IMR-90 (cell line): ENCODE measurements at regions not wholly inside any gene's neighbourhood (a gene's known extent, or its start where the extent isn't known, plus 50 kb on each side); places are given as distances from the start of the nearest gene placed in this dataset.

ENCODE experiments used
- ATAC-seq: fragments of 200-7000 bp; cut with Tn5 transposase; 2 replicates; pipeline ENCODE4 v1.9.1; 2020; ENCODE audit warnings: low read depth, mild to moderate bottlenecking, moderate library complexity
- BruUV-seq: library from RNA; stranded (reverse); fragments of 400-500 nt; replicated peaks from 2 replicates; lab custom pipeline; 2021; lab: Mats Ljungman, UMichigan
- CTCF ChIA-PET: fragments of 300-600 bp; formaldehyde crosslinking; extraction: SDS; loops from one replicate; lab custom pipeline; 2021; ENCODE audit warnings: antibody characterized with exemption; lab: Yijun Ruan, JAX
- POLR2A ChIA-PET: fragments of 300-600 bp; sonication (Branson Sonifier 250); formaldehyde crosslinking; loops from one replicate; lab custom pipeline; 2022; ENCODE audit warnings: antibody characterized with exemption; ENCODE audit not compliant: unreplicated experiment; lab: Charles Lee
- DNase-seq: peaks from one replicate; pipeline ENCODE4 v3.0.0; 2013
- H2AFZ ChIP-seq: replicated peaks from 2 replicates; pipeline ENCODE3; 2013; ENCODE audit warnings: low read length, mild to moderate bottlenecking; ENCODE audit not compliant: poor library complexity
- H2AK5ac ChIP-seq: 2 replicates; pipeline ENCODE4 v1.6.1; 2013; ENCODE audit warnings: low read depth, low read length, inconsistent platforms
- H2AK9ac ChIP-seq: replicated peaks from 2 replicates; pipeline ENCODE3; 2013; ENCODE audit warnings: mild to moderate bottlenecking, low read depth, low read length, moderate library complexity; ENCODE audit not compliant: poor library complexity
- H2BK120ac ChIP-seq: 2 replicates; pipeline ENCODE4 v1.6.1; 2013; ENCODE audit warnings: low read depth, low read length, inconsistent platforms
- H2BK15ac ChIP-seq: 3 replicates; pipeline ENCODE4 v1.6.1; 2013; ENCODE audit warnings: low read depth, low read length, inconsistent platforms
- H2BK20ac ChIP-seq: 2 replicates; pipeline ENCODE4 v1.6.1; 2013; ENCODE audit warnings: low read depth, mild to moderate bottlenecking, inconsistent platforms, low read length, moderate library complexity
- H2BK5ac ChIP-seq: 2 replicates; pipeline ENCODE4 v1.6.1; 2013; ENCODE audit warnings: mild to moderate bottlenecking, low read depth, low read length, inconsistent platforms; ENCODE audit not compliant: poor library complexity, severe bottlenecking
- H3K14ac ChIP-seq: replicated peaks from 2 replicates; pipeline ENCODE4 v1.6.1; 2013; ENCODE audit warnings: low read depth, low read length, inconsistent platforms
- H3K18ac ChIP-seq: 2 replicates; pipeline ENCODE4 v1.6.1; 2013; ENCODE audit warnings: low read depth, low read length, control low read depth
- H3K23ac ChIP-seq: 2 replicates; pipeline ENCODE4 v1.6.1; 2013; ENCODE audit warnings: low read depth, low read length, inconsistent platforms
- H3K27ac ChIP-seq: 2 replicates; pipeline ENCODE4 v1.5.1; 2013; ENCODE audit warnings: mild to moderate bottlenecking, control low read depth, low read length; ENCODE audit not compliant: insufficient read depth
- H3K27me3 ChIP-seq: 2 replicates; pipeline ENCODE4 v1.6.1; 2013; ENCODE audit warnings: low read length; ENCODE audit not compliant: control insufficient read depth, insufficient read depth
- H3K36me3 ChIP-seq: 2 replicates; pipeline ENCODE4 v1.6.1; 2013; ENCODE audit warnings: low read length, mixed read lengths; ENCODE audit not compliant: control insufficient read depth, insufficient read depth
- H3K4ac ChIP-seq: 2 replicates; pipeline ENCODE4 v1.6.1; 2013; ENCODE audit warnings: low read depth, low read length, inconsistent platforms
- H3K4me1 ChIP-seq: 2 replicates; pipeline ENCODE4 v1.6.1; 2013; ENCODE audit warnings: low read length, mixed read lengths; ENCODE audit not compliant: control insufficient read depth, insufficient read depth
- H3K4me2 ChIP-seq: 2 replicates; pipeline ENCODE4 v1.6.1; 2013; ENCODE audit warnings: low read depth, mild to moderate bottlenecking, control low read depth, low read length, moderate library complexity
- H3K4me3 ChIP-seq: 2 replicates; pipeline ENCODE4 v1.5.1; 2013; ENCODE audit warnings: low read depth, mild to moderate bottlenecking, control low read depth, low read length, moderate library complexity; ENCODE audit not compliant: insufficient read depth
- H3K56ac ChIP-seq: 2 replicates; pipeline ENCODE4 v1.6.1; 2013; ENCODE audit warnings: low read length, inconsistent platforms; ENCODE audit not compliant: insufficient read depth; ENCODE audit errors: extremely low read depth
- H3K79me1 ChIP-seq, 2 experiments: 2 replicates each; pipeline ENCODE4 v1.6.1; 2013; ENCODE audit warnings: low read length in 2 of 2, inconsistent platforms in 1 of 2, low read depth in 1 of 2
- H3K9ac ChIP-seq: 2 replicates; pipeline ENCODE4 v1.6.1; 2013; ENCODE audit warnings: low read depth, low read length, control low read depth
- H3K9me1 ChIP-seq: 2 replicates; pipeline ENCODE4 v1.6.1; 2013; ENCODE audit warnings: low read length, inconsistent platforms; ENCODE audit not compliant: insufficient read depth
- H3K9me3 ChIP-seq: 2 replicates; pipeline ENCODE4 v1.6.1; 2013; ENCODE audit warnings: low read length; ENCODE audit not compliant: control insufficient read depth, insufficient read depth
- H4K20me1 ChIP-seq: 2 replicates; pipeline ENCODE4 v1.6.1; 2013; ENCODE audit warnings: low read length, inconsistent platforms; ENCODE audit not compliant: insufficient read depth
- H4K5ac ChIP-seq: 2 replicates; pipeline ENCODE4 v1.6.1; 2013; ENCODE audit warnings: mild to moderate bottlenecking, low read depth, low read length, control low read depth
- H4K8ac ChIP-seq, 2 experiments: 2 replicates each; pipeline ENCODE4 v1.6.1; 2013; ENCODE audit warnings: low read depth in 2 of 2, low read length in 2 of 2, control low read depth in 1 of 2, inconsistent platforms in 1 of 2
- H4K91ac ChIP-seq: 2 replicates; pipeline ENCODE4 v1.6.1; 2013; ENCODE audit warnings: low read depth, low read length, inconsistent platforms; ENCODE audit not compliant: insufficient read depth
- CEBPB ChIP-seq: IDR thresholded peaks from 2 replicates; pipeline ENCODE4 v1.6.1; 2012; ENCODE audit warnings: low read depth, low read length, improper control_type of control experiment
- CTCF ChIP-seq: conservative IDR thresholded peaks from 2 replicates; pipeline ENCODE4 v1.5.1; 2012; ENCODE audit warnings: mild to moderate bottlenecking, low read depth, low read length, improper control_type of control experiment
- FOS ChIP-seq: fragments of 150-350 bp; IDR thresholded peaks from 2 replicates; pipeline ENCODE4 v1.6.1; 2016; ENCODE audit warnings: low read depth, low read length
- MAFK ChIP-seq: IDR thresholded peaks from 2 replicates; pipeline ENCODE4 v1.6.1; 2012; ENCODE audit warnings: low read depth, low read length, improper control_type of control experiment
- POLR2A ChIP-seq: IDR thresholded peaks from 2 replicates; pipeline ENCODE4 v1.6.1; 2012; ENCODE audit warnings: mild to moderate bottlenecking, low read depth, low read length
- RAD21 ChIP-seq: IDR thresholded peaks from 2 replicates; pipeline ENCODE4 v1.6.1; 2012; ENCODE audit warnings: low read length, improper control_type of control experiment
- RFX5 ChIP-seq: IDR thresholded peaks from 2 replicates; pipeline ENCODE4 v1.8.0; 2012; ENCODE audit warnings: low read depth, mild to moderate bottlenecking, low read length, moderate library complexity
- SMC3 ChIP-seq: fragments of 150-350 bp; IDR thresholded peaks from 2 replicates; pipeline ENCODE4 v1.6.1; 2016; ENCODE audit warnings: low read depth, mild to moderate bottlenecking, antibody characterized with exemption, low read length, moderate library complexity
- whole genome bisulfite sequencing, 2 experiments: methylation state at CpG; one replicate each; pipeline versions ENCODE4 v1.1.5 to v1.1.7; 2013; ENCODE audit warnings: missing lambda C conversion rate in 2 of 2; ENCODE audit not compliant: insufficient read length in 1 of 2; ENCODE audit errors: extremely low coverage in 2 of 2; 5-methylcytosine and 5-hydroxymethylcytosine counted together
- dilution Hi-C: fragments of 300-500 bp; cut with HindIII; formaldehyde crosslinking; loops from one replicate; pipeline ENCODE4 v1.14.3; 2018; ENCODE audit warnings: low sequenced_read_pairs; ENCODE audit not compliant: unreplicated experiment
- in situ Hi-C: fragments of 300-500 bp; cut with MboI; formaldehyde crosslinking; loops from 3 replicates; pipeline ENCODE4 v1.14.3; 2019; ENCODE audit warnings: low sequenced_read_pairs, inconsistent platforms, mixed read lengths
- intact Hi-C: fragments of 100-400 bp; cut with micrococcal nuclease; formaldehyde crosslinking; loops from 2 replicates; pipeline ENCODE4 v1.10.0; 2022

- no peak overlapping the region for H3K18ac ChIP-seq
- no peak overlapping the region for H4K5ac ChIP-seq
- no peaks in the 10 kb centered on the region for H3K79me1 ChIP-seq
- no peak for DNase-seq
- no peak overlapping the region for H3K14ac ChIP-seq
- H2BK5ac ChIP-seq = no peak overlapping the region
- no peak overlapping the region for H2AK9ac ChIP-seq
- no peaks in the 10 kb centered on the region; the same call in 1 of the 2 replicates for H3K27me3 ChIP-seq
- no peaks in the 10 kb centered on the region for H3K9me3 ChIP-seq
- H4K91ac ChIP-seq = no peak overlapping the region
- CTCF ChIA-PET = interaction anchor here (0.7 to 1.6 kb wide), 2 partner anchors 10 to 373 kb away, joined by 4 to 5 read pairs; no protein-coding TSS in a partner anchor
- no peak overlapping the region for H3K23ac ChIP-seq
- H3K4me3 ChIP-seq = no peak overlapping the region
- no peaks in the 10 kb centered on the region for H3K9me1 ChIP-seq
- no peak overlapping the region for H2BK120ac ChIP-seq
- TF ChIP-seq RFX5 (no peak), SMC3 (no peak), RAD21 (no peak), CTCF (no peak), FOS (no peak), MAFK (no peak), POLR2A (no peak), CEBPB (no peak)
- H2AK5ac ChIP-seq = no peak overlapping the region
- POLR2A ChIA-PET = interaction anchor here (0.5 kb wide), 1 partner anchor 35 kb away, joined by 10 read pairs; no protein-coding TSS in a partner anchor
- WGBS, 2 experiments = 49% methylated on average over 3 of the region's 9 CpGs; no CpG with 5 or more reads in 1 of the 2 experiments
- in situ Hi-C loops = no loop called here
- no peak overlapping the region for H3K27ac ChIP-seq
- H2AFZ ChIP-seq = no peak overlapping the region
- H3K4ac ChIP-seq = no peak overlapping the region
- no TSS peak for BruUV-seq
- no peak overlapping the region for H3K9ac ChIP-seq
- ATAC-seq = no peak
- H3K4me1 ChIP-seq = no peaks in the 10 kb centered on the region
- no peak overlapping the region for H2BK20ac ChIP-seq
- H4K8ac ChIP-seq = no peak overlapping the region
- H3K36me3 ChIP-seq = no peaks in the 10 kb centered on the region
- H3K4me2 ChIP-seq = no peak overlapping the region
- H3K56ac ChIP-seq = no peak overlapping the region
- H4K20me1 ChIP-seq = no peaks in the 10 kb centered on the region
- dilution Hi-C loops = no loop called here
- H2BK15ac ChIP-seq = no peak overlapping the region
- intact Hi-C loops = no loop called here
Observed at GRCh38 chr11:115104851-115105453, 399.3 kb downstream of the CADM1 start.
